HG02970 (cell line): ENCODE measurements at regions not wholly inside any gene's neighbourhood (a gene's known extent, or its start where the extent isn't known, plus 50 kb on each side); places are given as distances from the start of the nearest gene placed in this dataset.

Experiments
- ATAC-seq: cut with Tn5 transposase; IDR thresholded peaks from one replicate; pipeline ENCODE4 v1.9.1; 2021; ENCODE audit warnings: mild to moderate bottlenecking, moderate library complexity, moderate number of reproducible peaks; ENCODE audit not compliant: unreplicated experiment, low FRiP score

DNA sequence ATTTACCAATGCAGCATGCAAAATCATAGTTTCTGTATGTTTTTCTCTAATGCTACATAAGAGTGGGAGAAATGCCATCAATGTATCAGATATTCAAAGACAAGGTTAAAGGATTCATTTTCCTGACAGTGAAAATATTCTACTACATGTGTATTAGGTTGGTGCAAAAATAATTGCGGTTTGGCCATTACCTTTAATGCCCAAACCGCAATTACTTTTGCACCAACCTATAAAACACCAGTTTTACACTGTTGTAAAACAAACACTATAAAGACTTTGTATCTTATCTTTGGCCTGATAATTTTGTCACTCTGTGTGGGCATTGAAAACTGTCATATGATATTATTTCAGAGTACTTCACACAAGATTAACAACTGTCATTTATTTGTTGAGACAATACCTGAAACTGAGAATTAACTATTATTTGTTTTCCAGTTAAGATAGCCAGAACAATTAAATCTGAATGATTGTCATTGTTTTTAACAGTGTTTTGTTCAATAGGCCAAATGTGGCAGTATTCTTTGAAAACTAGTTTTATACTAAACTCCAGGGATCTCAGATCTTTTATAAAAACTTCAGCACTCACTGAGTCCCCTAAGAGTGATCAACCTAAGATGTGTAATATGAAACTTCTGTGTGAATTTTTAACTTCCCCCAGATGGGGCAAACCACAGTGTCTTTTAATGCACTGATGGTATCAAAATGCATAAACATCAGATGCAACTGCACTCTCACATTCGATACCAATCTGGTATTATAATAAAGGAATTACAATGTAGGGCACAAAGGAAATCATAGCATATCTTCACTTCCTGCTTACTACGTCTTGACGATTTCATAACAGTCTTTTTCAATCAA lies 53.8 kb upstream of the FBN2 start:
- no peak for ATAC-seq

DNA sequence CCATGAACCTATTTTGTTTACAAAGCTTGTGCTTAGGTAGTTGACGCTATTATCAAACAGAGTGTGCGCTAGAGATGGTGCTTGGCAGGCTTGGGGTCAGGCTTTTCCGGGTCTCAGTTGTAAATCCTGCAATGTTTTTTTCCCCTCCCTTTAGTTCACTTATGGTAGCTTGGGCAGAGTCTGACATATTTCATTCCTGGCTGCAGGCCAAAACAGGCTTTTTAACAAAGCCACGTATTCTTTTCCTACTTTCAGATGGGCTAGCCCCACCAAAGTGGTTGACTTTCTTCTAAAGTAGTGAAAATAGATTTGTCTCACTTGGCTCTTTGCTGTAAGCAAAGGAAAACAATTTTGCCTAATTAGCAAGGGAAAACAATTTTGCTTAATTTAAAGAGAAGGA lies 58.0 kb upstream of the FBN2 start:
- ATAC-seq = no peak

DNA sequence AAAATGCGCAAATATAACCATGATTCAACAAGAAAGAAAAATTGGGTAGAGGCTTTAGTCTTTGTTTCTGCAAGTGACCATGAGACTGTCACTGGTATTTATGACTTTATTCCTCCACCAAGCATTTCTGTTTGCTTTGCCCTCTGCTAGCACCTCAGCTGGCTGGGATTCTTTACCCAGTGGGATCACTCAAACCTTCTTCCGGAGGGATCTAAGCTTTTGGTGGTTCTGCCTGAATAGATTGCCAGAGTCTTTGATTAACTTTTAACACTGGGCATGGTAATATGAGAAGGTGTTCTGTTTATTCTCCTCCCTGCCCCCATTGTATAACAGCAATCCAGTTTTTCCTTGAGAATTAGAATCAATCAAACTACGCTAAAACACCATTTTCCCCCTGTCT lies 59.1 kb upstream of the FBN2 start:
- ATAC-seq = no peak

DNA sequence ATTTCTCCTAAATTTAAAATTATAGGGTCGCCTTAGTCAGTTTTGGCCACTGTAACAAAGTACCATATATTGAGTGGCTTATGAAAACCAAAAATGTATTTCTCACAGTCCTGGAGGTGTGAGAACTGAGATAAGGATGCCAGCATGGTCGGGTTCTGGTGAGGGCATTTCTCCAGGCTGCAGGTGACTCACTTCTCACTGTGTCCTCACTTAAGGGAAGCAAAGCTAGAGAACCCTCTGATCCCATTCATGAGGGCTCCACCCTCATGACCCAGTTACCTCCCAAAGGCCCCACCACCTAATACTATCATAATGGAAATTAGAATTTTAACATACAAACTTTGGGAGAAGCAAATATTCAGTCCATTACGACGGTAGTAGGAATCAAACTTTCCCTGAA lies 75.1 kb upstream of the FBN2 start:
- ATAC-seq = no peak

DNA sequence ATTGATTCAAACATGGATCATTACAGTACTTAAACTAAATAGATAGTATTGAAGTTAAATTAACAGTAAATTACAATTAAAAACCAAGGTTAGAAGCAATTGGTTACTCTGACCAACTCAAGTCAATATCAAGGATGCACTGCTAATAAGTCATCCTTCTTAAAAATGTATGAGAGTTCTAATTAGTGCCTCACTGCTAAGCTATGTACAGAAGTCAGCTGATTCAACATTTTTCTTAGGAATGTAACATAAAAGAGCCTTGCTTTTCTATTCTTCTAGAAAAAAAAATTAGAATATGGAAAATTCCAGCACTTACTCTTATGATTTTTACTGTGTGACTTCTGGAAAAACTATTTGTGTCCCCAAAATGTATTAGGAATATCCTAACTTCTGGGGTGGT lies 75.7 kb upstream of the FBN2 start:
- ATAC-seq = no peak

DNA sequence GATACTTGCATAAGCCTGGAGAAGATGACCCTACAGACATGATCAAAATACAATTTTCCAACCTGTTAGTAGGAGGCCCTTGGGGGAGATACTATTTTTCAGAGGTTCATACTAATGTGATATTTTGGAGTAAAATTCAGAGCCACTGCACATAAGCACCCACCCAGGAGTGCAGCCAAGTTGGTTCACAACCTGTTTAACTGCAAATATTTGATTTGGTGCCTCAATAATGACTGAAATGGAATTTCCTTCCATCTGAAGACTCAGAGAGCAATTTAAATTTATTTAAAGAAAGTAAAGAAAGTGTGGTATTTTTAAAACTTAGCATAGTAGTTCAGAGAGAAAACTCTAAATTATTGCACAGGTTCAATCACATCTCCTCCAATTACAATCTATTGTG lies 77.5 kb upstream of the FBN2 start:
- no peak for ATAC-seq

DNA sequence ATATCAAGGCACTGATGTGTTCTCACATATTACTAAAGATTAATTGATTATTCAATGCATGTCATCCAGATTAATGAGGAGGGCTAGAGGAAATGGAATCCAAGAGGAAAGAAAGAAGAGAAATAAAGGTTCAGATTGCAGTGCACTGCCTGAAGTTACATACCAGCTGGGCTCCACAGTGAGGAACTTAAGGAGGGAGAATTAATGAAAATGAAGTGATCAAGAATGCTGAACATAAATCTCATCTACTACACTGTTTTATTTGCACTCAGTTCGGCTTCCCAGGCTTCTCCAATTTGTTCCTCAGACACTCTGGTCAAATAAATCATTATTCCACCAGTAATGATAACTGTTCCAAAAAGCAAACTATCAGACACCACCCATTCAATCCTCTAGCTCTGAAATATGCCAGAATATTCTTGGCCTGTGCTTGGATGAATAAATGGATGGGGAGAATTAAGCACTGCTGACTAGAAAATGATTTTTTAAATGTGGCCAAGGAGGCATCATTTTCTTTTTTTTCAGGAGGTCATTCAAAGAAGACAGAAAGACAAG lies 88.6 kb upstream of the FBN2 start:
- ATAC-seq = no peak

DNA sequence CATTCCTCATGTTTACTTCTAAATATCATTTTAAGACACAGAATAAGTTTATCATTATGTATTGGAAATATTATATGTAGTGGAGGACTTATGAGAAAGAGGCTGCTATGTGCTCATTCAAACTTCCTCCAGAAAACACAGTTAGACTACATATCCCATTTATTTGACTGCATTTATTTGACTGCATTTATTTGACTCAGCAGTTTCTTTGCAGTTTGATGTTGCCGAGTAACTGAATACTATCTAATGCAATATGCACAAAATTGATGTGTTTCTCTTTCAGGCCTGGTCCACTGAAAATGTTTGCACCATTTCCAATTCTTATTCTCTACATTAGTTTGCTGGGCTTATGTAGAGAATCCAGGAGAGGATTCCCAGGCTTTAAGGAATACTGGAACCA lies 89.9 kb upstream of the FBN2 start:
- ATAC-seq = no peak

DNA sequence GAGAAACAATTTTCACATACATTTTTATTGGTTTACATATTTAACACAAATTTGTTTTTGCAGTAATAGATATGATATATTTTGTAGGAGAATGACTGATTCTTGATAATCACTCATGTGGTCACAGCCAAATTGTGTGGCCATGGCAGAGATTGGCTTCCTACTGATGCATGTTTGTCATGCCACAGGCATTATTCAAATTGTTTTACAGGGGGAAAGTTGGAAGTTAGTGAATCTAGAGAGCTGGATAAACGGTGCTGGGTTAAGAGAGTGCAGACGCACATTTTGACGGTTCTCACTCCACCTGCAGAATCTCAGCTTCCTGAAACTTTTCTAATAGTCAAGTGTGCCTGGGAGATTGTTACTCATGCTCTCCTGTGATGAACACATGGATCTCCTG lies 91.1 kb upstream of the FBN2 start:
- no peak for ATAC-seq

DNA sequence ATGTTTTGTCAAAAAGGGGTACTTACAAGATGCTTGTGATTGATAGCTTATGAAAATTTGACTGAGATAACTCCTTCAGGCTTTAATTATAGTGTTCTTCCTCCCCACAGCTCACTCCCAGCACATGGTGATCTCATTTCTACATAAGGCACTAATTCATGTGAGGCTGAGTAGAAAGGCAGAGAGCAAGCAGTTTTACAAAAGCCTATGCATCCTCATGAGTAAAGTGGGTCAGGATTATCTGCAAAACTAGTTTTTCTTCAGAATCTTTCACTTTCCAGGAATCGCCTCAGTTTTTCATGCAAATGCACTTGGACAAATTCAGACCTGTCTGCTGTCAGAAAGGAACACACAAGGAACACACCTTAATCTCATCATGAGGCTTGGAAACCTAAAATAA lies 92.1 kb upstream of the FBN2 start:
- ATAC-seq = no peak

DNA sequence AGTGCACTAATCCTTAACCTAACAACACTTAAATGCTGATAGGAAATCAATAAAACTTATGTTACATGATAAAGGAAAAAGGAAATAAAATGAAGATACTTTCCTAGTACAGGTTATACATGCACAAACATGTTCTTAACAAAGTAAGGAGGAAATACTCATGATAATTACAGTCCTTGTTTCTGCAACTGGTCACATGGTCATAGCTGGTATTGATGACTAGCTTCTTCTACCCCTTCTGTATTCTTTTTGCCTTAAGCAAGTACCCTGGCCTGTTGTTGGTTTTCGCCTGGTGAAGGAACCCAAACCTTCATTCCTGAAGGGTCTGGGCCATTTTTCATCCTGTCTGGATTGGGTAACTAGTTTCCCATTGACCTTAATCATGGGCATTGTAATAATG lies 93.7 kb upstream of the FBN2 start:
- no peak for ATAC-seq

DNA sequence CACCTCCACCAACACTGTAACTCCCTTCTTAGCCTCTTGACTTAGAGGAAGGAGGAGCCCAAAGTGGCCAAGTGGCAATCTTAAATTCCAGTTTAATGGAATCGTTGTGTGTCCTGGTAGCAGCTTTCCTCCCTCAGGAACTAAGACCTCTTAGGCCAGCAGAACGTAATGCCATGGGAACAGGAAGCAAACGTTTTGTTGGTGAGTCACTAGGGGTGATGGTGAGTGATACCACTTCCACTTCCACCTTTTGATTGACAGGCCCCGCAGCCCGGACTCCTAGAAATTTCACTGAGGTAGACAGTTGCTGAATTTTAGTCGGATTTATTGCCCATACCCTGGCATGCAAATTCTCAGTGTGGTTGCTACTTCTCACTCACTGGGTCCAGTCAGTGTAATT lies 94.2 kb upstream of the FBN2 start:
- no peak for ATAC-seq

DNA sequence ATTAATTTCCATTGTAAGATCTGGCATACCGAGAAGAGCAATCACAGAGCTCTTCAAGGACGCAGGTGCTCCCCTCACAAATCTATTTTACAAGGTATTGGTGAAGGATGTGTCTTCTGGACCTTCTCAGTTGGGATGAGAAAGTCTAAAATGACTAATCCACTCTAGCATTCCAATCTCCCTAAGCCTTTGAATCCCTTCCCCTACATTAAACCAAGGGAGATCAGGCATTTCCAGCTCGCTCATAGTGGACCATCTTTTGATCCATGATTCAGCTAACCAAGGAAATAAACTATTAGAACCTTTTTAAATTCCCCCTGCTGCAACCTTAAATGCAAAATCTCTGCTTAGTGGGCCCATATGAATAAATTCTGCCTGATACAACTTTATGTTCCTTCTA lies 95.9 kb upstream of the FBN2 start:
- no peak for ATAC-seq

DNA sequence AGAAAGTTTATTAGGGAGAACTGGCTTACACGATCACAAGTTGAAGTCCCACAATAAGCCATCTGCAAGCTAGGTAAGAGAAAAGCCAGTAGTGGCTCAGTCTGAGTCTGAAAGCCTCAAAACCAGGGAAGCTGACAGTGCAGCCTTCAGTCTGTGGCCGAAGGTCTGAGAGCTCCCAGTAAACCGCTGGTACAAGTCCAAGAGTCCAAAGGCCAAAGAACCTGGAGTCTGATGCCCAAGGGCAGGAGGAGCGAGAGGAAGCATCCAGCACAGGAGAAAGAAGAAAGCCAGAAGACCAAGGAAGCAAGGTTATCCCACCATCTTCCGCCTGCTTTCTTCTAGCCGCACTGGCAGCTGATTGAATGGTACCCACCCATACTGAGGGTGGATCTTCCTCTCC lies 97.3 kb upstream of the FBN2 start:
- ATAC-seq = no peak

DNA sequence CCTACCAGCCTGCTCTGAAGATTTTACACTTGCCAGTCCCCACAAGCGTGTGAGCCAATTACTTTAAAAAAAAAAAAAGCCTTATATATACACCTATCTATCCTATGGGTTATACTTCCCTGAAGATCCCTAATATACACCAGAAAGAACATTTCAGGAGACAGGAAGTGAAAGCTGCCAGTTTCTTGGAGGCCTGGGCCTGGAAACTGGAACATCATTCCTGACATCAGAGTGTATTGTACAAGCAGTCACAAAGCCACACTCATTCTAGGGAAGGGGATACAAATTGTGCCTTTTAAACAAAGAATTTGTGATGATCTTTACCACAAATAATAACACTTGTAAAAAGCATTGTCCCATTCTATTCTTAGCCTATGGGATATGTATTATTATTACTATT lies 98.3 kb upstream of the FBN2 start:
- no peak for ATAC-seq

DNA sequence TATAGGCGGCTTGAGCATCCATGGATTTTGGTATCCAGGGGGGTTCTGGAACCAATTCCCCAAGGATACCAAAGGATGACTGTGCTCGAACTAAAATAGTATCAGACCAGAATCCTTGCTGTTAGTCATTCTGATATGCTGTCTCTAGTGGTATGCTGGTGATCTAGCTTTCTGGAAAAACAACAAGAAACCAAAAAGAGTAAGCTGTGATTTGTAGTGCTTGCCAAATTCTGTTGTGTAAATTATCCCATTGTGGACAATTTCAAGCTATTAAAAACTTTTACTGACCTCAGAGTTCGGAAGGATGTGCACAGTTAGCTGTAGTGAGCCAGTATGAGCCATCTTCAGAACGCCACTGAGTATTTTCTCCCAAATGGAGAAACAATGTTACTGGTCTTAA lies 99.0 kb upstream of the FBN2 start:
- no peak for ATAC-seq

DNA sequence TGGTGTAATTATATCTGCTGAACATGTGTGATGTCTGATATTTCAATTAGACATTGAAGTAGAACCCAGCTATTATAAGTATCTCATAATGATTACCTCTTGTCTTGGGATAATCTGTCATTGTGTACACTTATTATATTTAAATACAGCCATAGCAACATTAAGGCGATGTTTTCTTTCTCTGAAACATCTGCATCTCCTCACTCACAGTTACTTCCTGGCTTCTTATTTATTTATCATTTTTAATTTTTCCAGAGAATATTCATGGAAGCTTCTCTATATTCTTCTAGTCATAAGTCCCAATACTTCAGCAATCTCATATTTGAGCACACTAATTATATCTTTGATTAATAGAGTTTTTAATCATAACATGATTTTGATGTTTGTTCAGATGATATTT lies 103.8 kb upstream of the FBN2 start:
- ATAC-seq = no peak

DNA sequence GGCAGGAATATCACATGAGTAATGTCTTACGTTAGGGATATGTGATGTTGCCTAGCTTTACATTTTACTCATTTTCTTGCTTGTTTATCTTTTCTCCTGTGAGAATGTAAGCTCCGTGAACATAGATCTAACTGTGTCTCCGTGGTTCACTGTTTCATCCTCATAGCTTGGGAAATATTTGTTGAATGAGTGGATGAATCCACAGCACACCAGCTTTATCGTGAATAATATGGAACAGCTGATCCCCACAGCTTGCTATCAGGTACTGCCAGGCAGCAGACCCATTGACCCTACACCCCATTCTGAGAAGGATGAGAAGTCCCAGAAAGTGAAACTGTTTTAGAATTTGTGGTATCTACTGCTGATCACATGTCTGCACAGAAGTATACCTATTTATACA lies 106.8 kb upstream of the FBN2 start:
- ATAC-seq = no peak

DNA sequence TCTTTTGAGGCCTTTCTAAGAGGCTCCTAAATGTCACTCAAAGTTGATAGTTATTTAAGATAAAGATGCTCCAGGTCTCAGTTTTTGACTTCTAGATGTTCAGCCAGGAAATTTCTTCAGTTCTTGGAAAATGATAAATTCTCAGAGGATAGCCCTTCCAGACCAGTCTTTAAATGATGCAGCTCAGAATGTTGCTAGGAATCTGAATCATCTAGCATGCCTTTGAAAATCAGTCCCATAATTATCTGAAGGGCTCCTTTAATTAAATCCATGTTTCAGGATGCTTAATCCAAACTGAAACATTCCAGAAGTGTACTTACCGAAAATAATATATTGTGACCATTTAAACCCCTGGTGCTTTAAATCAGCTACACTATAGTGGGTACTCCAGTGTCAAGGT lies 107.5 kb upstream of the FBN2 start:
- ATAC-seq = no peak

DNA sequence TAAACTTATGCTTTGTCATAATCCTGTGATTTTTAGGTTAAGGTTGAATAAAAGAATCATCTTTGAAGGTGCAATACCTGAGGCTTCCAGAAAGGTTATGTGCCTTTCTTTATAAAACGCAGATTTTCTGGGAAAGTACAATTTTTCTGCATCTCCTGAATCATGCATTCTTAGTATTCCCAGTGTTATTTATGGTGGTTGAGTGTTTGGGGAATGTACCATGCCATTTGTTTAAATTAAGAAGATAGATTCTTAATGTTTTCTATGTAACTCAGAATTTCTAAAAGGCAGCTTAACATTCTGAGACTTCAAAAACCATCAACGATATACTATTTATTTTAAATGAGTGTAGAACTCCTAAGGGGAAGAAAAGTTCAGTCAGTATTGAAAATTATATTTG lies 108.1 kb upstream of the FBN2 start:
- no peak for ATAC-seq

DNA sequence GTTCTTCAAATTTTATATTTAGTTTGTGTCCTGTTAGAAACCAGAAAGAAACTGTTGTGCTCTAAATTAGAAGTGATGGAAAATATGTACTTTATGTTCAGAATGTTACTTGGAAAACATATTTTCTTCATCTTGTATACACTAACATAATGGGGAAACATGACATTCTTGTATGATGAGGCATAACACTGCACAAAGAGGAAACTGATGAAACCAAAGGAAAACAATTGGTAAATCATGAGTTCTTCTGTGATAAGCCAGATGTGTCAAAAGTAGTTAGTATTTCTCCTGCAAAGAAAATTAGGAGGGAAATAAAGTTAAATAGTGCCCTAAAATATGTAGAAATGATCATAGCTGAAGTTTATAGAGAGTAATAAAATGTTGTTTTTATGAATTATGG lies 111.1 kb upstream of the FBN2 start:
- ATAC-seq = no peak

DNA sequence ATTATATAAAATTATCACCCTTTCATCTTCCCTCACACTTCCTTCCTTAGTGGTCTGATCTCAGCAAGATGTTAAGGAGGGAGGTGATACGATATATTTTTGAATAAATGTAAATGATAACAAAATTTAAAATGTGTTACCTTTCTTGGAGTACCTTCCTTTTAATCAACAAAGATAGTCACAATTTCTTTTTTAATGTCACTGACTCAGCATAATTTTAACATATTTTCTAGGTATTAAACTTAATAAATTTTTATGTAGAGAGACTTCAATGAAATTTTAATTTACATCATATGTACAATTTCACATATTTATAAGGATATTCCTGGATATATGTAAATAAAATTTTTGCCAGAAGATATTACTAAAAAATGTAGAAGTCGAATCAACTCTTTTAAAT lies 125.0 kb upstream of the FBN2 start:
- no peak for ATAC-seq
